Lung (tissue), 11 donors: ENCODE measurements at regions not wholly inside any gene's neighbourhood (a gene's known extent, or its start where the extent isn't known, plus 50 kb on each side); places are given as distances from the start of the nearest gene placed in this dataset.

Experiments used
- ATAC-seq: fragments of 200-7000 bp; cut with Tn5 transposase; one replicate; pipeline ENCODE4 v1.9.1; 2020; ENCODE audit warnings: moderate number of reproducible peaks; ENCODE audit not compliant: insufficient read depth, low FRiP score
- DNase-seq, 3 donors: peaks; one replicate each; pipeline ENCODE4 v3.0.0-alpha.2; 2013 to 2017
- H3K27ac ChIP-seq, 2 donors: one replicate each; pipeline ENCODE4 v1.5.1; 2013; ENCODE audit warnings: mild to moderate bottlenecking in 2 of 2, moderate library complexity in 2 of 2, control low read depth in 1 of 2, inconsistent platforms in 1 of 2, low read depth in 1 of 2, low read length in 1 of 2
- H3K27me3 ChIP-seq, 3 donors: one replicate each; pipeline ENCODE4 v1.5.1; 2013; ENCODE audit warnings: low read length in 2 of 3; ENCODE audit not compliant: control insufficient read depth in 3 of 3, insufficient read depth in 3 of 3
- H3K36me3 ChIP-seq, 4 donors: one replicate each; pipeline ENCODE4 v1.5.1; 2013; ENCODE audit warnings: low read length in 4 of 4, mild to moderate bottlenecking in 1 of 4, moderate library complexity in 1 of 4; ENCODE audit not compliant: control insufficient read depth in 4 of 4, insufficient read depth in 4 of 4
- H3K4me1 ChIP-seq, 5 donors: one replicate each; pipeline ENCODE4 v1.5.1; 2013; ENCODE audit warnings: low read length in 5 of 5, mild to moderate bottlenecking in 2 of 5, moderate library complexity in 1 of 5; ENCODE audit not compliant: control insufficient read depth in 5 of 5, insufficient read depth in 5 of 5
- H3K4me3 ChIP-seq: one replicate; pipeline ENCODE4 v1.5.1; 2013; ENCODE audit warnings: mild to moderate bottlenecking, control low read depth, moderate library complexity
- H3K9ac ChIP-seq, 2 donors: one replicate each; pipeline ENCODE4 v1.5.1; 2013; ENCODE audit warnings: low read length in 2 of 2, control low read depth in 1 of 2; ENCODE audit not compliant: insufficient read depth in 1 of 2
- H3K9me3 ChIP-seq, 4 donors: one replicate each; pipeline ENCODE4 v1.5.1; 2013; ENCODE audit warnings: low read length in 3 of 4, mild to moderate bottlenecking in 1 of 4, moderate library complexity in 1 of 4; ENCODE audit not compliant: control insufficient read depth in 4 of 4, insufficient read depth in 3 of 4
- CTCF ChIP-seq: IDR thresholded peaks from 2 replicates; pipeline ENCODE4 v1.5.1; 2012; ENCODE audit warnings: mild to moderate bottlenecking; ENCODE audit errors: control extremely low read depth, extremely low read depth
- WGBS, 2 donors: extraction: QIAGEN DNeasy Blood & Tissue Kit; methylation state at CpG; one replicate each; pipeline ENCODE4 v1.1.7; 2013; 5-methylcytosine and 5-hydroxymethylcytosine counted together
- donor health status: control.
- donor health status: control.
- donor health status: Bipolar disorder and iron deficiency.
- donor health status: healthy.
- donor health status: DM: yes; HTN: yes; CAD: no.

- WGBS, 2 donors = 46 to 83% methylated on average over 5 of the region's 5 CpGs
- no peaks in the 10 kb centered on the region for H3K36me3 ChIP-seq
- no peak overlapping the region for H3K27ac ChIP-seq
- H3K9ac ChIP-seq = peak overlapping the region; percentile 28 to 58
- no peaks in the 10 kb centered on the region for H3K27me3 ChIP-seq
- ATAC-seq (no peak), DNase-seq (peak in 1 of 3 donors; percentile 21)
- no peak overlapping the region for H3K4me3 ChIP-seq
- peaks cover 0 to 1% (median 0%) of the 10 kb centered on the region in 4 donors for H3K9me3 ChIP-seq
- peaks cover 0 to 17% (median 7%) of the 10 kb centered on the region in 5 donors for H3K4me1 ChIP-seq
- TF ChIP-seq CTCF = no peak
Observed at GRCh38 chr9:38319496-38320173, 72.9 kb upstream of the ALDH1B1 start.

- WGBS, 2 donors = 34 to 65% methylated on average over 13 of the region's 13 CpGs
- Histone ChIP-seq H3K4me1 (peaks cover 0 to 17% (median 7%) of the 10 kb centered on the region in 5 donors), H3K27me3 (no peaks in the 10 kb centered on the region), H3K36me3 (no peaks in the 10 kb centered on the region), H3K9ac (peak overlapping the region; percentile 28 to 58), H3K9me3 (peaks cover 0 to 1% (median 0%) of the 10 kb centered on the region in 4 donors), H3K4me3 (no peak overlapping the region), H3K27ac (no peak overlapping the region)
- DNase-seq (peak; percentile 60 to 76 (median 76)), ATAC-seq (peak; percentile 47)
- TF ChIP-seq CTCF = no peak
Observed at GRCh38 chr9:38318759-38319495, 73.6 kb upstream of the ALDH1B1 start.

- no peak overlapping the region for H3K9ac ChIP-seq
- no peak for TF ChIP-seq CTCF
- H3K9me3 ChIP-seq = peaks cover 0 to 1% (median 0%) of the 10 kb centered on the region in 4 donors
- H3K4me1 ChIP-seq = peaks cover 0 to 17% (median 7%) of the 10 kb centered on the region in 5 donors
- H3K4me3 ChIP-seq = no peak overlapping the region
- no peak overlapping the region for H3K27ac ChIP-seq
- DNase-seq (no peak), ATAC-seq (no peak)
- no peaks in the 10 kb centered on the region for H3K27me3 ChIP-seq
- WGBS, 2 donors = 85 to 86% methylated on average over 6 of the region's 6 CpGs
- no peaks in the 10 kb centered on the region for H3K36me3 ChIP-seq
Observed at GRCh38 chr9:38316166-38316780, 76.2 kb upstream of the ALDH1B1 start.
